ENCODE measurements at regions not wholly inside any gene's neighbourhood (a gene's known extent, or its start where the extent isn't known, plus 50 kb on each side); places are given as distances from the start of the nearest gene placed in this dataset.

DNA sequence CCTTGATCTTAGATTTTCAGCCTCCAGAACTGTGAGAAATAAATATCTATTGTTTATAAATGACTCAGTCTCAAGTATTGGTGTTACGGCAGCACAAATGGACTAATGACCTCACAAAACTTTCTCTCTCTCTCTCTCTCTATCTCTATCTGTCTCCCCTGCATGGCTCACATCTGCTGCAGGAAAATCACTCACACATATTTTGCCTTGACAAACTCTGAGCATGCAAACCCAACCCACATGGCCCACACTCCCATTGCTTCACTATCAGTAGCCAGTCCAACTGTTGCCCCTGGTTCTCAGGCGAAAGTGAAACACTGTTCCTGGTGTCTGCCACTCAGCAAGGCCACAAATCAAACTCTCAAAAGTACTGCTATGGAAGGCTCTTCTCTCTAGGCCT, 66.4 kb upstream of the PIK3R1 start:
- Mint-ChIP-seq H3K4me1 (peaks cover 14% of the 10 kb centered on the region), H3K27me3 (no peaks in the 10 kb centered on the region), H3K4me3 (no peak overlapping the region), H3K9me3 (no peaks in the 10 kb centered on the region), H3K36me3 (ENCODE audit: low read depth) (no peaks in the 10 kb centered on the region), H3K27ac (no peak overlapping the region)
- no peak for ATAC-seq (ENCODE audit: low read depth)
- POLR2A ChIA-PET = no interaction called here
- intact Hi-C loops (cut with micrococcal nuclease) = no loop called here
- TF ChIP-seq, protein P1, sequence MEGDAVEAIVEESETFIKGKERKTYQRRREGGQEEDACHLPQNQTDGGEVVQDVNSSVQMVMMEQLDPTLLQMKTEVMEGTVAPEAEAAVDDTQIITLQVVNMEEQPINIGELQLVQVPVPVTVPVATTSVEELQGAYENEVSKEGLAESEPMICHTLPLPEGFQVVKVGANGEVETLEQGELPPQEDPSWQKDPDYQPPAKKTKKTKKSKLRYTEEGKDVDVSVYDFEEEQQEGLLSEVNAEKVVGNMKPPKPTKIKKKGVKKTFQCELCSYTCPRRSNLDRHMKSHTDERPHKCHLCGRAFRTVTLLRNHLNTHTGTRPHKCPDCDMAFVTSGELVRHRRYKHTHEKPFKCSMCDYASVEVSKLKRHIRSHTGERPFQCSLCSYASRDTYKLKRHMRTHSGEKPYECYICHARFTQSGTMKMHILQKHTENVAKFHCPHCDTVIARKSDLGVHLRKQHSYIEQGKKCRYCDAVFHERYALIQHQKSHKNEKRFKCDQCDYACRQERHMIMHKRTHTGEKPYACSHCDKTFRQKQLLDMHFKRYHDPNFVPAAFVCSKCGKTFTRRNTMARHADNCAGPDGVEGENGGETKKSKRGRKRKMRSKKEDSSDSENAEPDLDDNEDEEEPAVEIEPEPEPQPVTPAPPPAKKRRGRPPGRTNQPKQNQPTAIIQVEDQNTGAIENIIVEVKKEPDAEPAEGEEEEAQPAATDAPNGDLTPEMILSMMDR (IDR thresholded peaks at IDR 0.05) = no peak
- CTCF ChIA-PET = no interaction called here
- DNase-seq = no peak

DNA sequence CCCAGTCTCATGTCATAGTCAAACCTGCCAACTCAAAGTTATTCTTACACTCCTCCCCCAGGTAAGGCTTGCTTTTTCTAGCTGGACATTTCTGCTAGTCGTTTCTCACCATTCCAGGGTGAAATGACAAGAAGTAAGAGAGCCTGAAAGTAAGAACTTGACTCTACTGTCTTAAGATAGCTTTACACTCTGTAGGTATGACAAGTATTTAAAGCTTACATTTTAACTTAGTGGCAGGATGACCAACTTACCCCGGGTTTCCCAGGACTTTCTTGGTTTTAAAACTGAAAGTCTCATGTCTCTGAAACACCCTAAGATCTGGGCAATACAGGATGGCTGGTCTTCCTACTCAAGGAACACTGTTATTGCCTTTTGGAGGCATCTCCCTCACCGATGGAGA, 67.5 kb upstream of the PIK3R1 start:
- POLR2A ChIA-PET = no interaction called here
- peaks cover 2% of the 10 kb centered on the region for H3K9me3 Mint-ChIP-seq
- CTCF ChIA-PET = no interaction called here
- no peak overlapping the region for H3K27ac Mint-ChIP-seq
- intact Hi-C loops (cut with micrococcal nuclease) = no loop called here
- H3K36me3 Mint-ChIP-seq (ENCODE audit: low read depth) = no peaks in the 10 kb centered on the region
- ATAC-seq (ENCODE audit: low read depth) (no peak), DNase-seq (no peak)
- H3K4me3 Mint-ChIP-seq = no peak overlapping the region
- peaks cover 15% of the 10 kb centered on the region for H3K4me1 Mint-ChIP-seq
- TF ChIP-seq, protein P1 (IDR thresholded peaks at IDR 0.05) = no peak
- H3K27me3 Mint-ChIP-seq = no peaks in the 10 kb centered on the region

DNA sequence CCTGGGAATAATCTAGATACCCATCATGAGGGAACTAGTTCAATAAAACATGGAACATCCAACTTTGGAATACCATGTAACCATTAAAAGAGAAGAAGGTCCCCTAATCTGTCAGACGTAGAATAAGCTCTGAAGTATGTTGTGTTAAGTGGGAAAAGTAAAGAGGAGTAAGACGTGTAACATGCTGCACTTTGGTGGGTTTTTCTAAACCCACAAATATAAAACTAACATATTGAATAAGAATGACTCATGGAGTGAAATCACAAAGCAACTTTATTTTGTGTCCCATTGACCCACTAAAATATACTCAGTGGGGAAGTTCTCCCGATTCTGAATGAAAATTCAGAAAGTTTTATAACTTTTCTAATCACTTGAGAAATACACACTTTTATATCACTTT, 67.9 kb upstream of the PIK3R1 start:
- DNase-seq = no peak
- no peak for ATAC-seq (ENCODE audit: low read depth)
- H3K4me1 Mint-ChIP-seq = peaks cover 15% of the 10 kb centered on the region
- POLR2A ChIA-PET = no interaction called here
- CTCF ChIA-PET = no interaction called here
- H3K36me3 Mint-ChIP-seq (ENCODE audit: low read depth) = no peaks in the 10 kb centered on the region
- TF ChIP-seq, protein P1 (IDR thresholded peaks at IDR 0.05) = no peak
- peaks cover 2% of the 10 kb centered on the region for H3K9me3 Mint-ChIP-seq
- intact Hi-C loops (cut with micrococcal nuclease) = no loop called here
- H3K27me3 Mint-ChIP-seq = no peaks in the 10 kb centered on the region
- H3K4me3 Mint-ChIP-seq = no peak overlapping the region
- no peak overlapping the region for H3K27ac Mint-ChIP-seq

DNA sequence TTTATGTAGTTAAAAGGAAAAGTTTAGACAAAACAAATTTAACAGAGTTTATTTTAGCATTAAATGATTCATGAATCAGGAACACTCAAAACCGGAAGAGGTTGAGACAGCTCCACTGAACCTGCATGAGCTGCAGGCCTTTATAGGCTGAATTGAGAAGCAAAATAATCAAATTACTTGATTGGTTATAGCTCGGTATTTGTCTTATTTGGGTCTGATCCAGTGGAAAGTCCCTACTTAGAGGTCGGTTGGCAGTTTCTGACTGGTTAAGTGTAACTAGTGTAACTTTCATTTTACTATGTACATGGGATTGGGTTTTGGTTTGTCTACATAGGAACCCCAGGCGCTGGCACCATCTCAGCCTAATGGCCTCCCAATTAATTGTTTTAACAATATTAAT, 74.1 kb upstream of the PIK3R1 start:
- peaks cover 2% of the 10 kb centered on the region for H3K9me3 Mint-ChIP-seq
- peaks cover 17% of the 10 kb centered on the region for H3K4me1 Mint-ChIP-seq
- no peaks in the 10 kb centered on the region for H3K27me3 Mint-ChIP-seq
- no peak for DNase-seq
- CTCF ChIA-PET = no interaction called here
- peak overlapping the region; percentile 12 for H3K4me3 Mint-ChIP-seq
- POLR2A ChIA-PET = interaction anchor here (0.7 to 2.6 kb wide), 2 partner anchors 73 to 99 kb away, joined by 3 to 6 read pairs; partner anchors contain the start of gene PIK3R1
- ATAC-seq (ENCODE audit: low read depth) = peak; percentile 82
- intact Hi-C loops (cut with micrococcal nuclease) = loop anchor here (1.0 to 2.0 kb wide), 2 partner anchors 55 to 98 kb away; no protein-coding TSS in a partner anchor
- TF ChIP-seq, protein P1 (IDR thresholded peaks at IDR 0.05) = no peak
- no peak overlapping the region for H3K27ac Mint-ChIP-seq
- no peaks in the 10 kb centered on the region for H3K36me3 Mint-ChIP-seq (ENCODE audit: low read depth)

DNA sequence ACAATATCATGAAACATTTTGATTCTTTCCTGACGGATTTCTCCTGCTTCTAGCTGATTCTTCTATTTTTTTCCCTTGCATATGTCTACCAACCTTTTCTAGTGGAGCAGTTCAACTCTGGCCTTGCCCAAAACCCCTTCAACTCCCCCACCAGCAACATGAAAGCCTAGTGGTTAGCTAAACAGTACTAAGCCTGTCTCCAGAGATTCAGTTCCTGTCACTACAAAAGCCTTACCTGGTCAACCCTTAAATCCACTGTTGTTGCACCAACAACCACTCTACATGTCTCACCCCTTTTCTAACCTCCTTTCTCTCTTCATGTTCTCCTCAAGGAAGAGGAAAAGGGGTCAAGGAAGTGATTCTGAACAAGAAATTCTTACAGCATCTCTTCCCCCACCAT, 74.8 kb upstream of the PIK3R1 start:
- DNase-seq = no peak
- H3K27me3 Mint-ChIP-seq = no peaks in the 10 kb centered on the region
- TF ChIP-seq, protein P1 (IDR thresholded peaks at IDR 0.05) = no peak
- peaks cover 17% of the 10 kb centered on the region for H3K4me1 Mint-ChIP-seq
- no peak overlapping the region for H3K4me3 Mint-ChIP-seq
- POLR2A ChIA-PET = interaction anchor here (1.5 to 2.6 kb wide), 2 partner anchors 74 to 100 kb away, joined by 3 to 6 read pairs; partner anchors contain the start of gene PIK3R1
- H3K36me3 Mint-ChIP-seq (ENCODE audit: low read depth) = no peaks in the 10 kb centered on the region
- intact Hi-C loops (cut with micrococcal nuclease) = loop anchor here (1.0 to 2.0 kb wide), 2 partner anchors 56 to 99 kb away; no protein-coding TSS in a partner anchor
- peak overlapping the region; percentile 2 for H3K27ac Mint-ChIP-seq
- CTCF ChIA-PET = no interaction called here
- peaks cover 2% of the 10 kb centered on the region for H3K9me3 Mint-ChIP-seq
- ATAC-seq (ENCODE audit: low read depth) = no peak

All from activated B cell treated with CpG ODN at 0.5 μM for 24 hours (primary cell).